Fibroblast of the conjunctiva (primary cell): ENCODE measurements at regions not wholly inside any gene's neighbourhood (a gene's known extent, or its start where the extent isn't known, plus 50 kb on each side); places are given as distances from the start of the nearest gene placed in this dataset.
"Not testable (repeated sequence)": the region's sequence is repeated elsewhere in the genome, so short reads cannot be mapped to it uniquely, and the experiment has no call there.

Experiments used
- DNase-seq: peaks from one replicate; pipeline ENCODE4 v3.0.0-alpha.2; 2010; ENCODE audit warnings: low read depth

- DNase-seq = no peak
Observed at GRCh38 chr18:43719267-43719795, 442.0 kb upstream of the SYT4 start.

DNA sequence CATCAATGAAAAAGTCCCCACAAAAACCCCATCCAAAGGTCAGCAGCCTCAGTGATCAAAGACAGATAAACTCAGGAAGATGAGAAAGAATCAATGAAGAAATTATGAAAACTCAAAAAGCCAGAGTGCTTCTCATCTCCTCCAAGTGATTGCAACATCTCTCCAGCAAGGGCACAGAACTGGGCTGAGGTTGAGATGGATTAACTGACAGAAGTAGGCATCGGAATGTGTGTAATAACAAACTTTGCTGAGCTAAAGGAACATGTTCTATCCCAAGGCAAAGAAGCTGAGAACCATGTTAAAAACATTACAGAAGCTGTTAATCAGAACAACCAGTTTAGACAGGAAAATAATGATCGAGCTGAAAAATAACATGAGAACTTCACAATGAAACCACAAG lies 442.8 kb upstream of the SYT4 start:
- peak; percentile 53 for DNase-seq

DNA sequence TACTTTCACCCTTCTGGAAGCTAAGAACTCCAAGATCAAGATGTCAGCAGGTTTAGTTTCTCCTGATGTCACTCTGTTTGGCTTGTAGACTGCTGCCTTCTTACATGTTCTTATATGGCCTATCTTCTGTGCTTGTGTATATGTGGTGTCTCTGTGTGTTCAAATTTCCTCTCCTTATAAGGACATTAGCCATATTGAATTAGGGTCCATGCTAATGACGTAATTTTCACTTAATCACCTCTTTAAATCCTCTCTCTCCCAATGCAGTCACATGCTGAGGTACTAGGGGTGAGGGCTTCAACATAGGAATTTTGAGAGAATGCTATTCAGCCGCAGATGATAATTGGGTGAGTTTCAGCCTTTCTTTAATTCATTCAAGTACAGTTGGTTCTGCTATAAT lies 458.3 kb upstream of the SYT4 start:
- DNase-seq = no peak

GRCh38 chr18:43744960-43745745 lies 467.9 kb upstream of the SYT4 start:
- no peak for DNase-seq

DNA sequence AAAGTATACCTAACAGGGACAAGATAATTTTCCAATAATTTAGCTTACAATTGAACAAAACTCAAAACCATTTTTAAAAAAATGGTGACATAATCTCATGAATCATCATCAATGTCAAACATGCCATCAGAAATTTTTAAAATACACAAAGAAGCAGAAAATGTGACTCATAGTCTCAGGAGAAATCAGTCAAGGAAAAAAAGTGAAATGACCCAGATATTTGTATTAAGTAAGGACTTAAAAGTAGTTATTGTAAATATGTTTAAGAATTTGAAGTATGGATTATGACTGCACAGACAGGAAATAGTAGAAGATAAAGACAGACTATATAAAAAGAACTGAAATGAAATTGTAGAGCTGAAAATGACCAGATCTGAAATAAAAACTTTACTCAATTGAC lies 473.9 kb upstream of the SYT4 start:
- no peak for DNase-seq

DNA sequence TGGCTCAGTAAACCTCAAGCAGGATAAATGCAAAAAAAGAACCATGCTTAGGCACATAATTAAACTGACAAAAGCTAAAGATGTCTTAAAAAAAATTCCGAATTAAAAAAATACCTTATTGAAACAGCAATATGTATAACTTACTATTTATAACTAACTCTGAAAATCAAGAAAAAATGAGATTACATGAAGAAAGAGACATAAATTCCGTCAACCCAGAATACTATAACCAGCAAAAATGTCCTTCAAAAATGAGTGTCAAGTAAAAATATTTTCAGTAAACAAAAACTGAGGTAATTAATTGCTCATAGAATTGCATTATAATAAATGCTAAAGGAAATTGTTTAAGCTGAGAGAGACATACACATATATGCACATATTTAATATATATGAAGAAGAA lies 474.5 kb upstream of the SYT4 start:
- DNase-seq = no peak

DNA sequence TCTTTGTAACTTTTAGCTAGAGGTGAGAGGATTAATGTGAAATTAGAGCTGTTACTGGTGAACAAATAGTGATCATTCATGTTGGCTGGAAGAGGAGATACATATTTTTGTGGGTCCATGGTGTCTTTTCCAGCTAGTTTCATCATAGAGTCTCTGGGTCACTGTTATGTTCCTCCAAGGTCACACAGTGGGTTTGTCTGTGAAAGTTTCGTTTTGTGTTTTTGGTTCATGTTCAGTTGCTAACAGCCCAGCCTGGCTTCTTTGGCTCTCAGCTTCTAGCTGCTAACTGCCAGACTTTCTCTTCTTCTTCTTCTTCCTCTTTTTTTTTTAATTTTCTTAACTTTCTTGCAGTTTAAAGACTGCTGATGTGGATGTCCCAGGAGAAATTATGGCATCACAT lies 480.0 kb upstream of the SYT4 start:
- no peak for DNase-seq

GRCh38 chr18:43758734-43759133 lies 481.4 kb upstream of the SYT4 start:
- no peak for DNase-seq

DNA sequence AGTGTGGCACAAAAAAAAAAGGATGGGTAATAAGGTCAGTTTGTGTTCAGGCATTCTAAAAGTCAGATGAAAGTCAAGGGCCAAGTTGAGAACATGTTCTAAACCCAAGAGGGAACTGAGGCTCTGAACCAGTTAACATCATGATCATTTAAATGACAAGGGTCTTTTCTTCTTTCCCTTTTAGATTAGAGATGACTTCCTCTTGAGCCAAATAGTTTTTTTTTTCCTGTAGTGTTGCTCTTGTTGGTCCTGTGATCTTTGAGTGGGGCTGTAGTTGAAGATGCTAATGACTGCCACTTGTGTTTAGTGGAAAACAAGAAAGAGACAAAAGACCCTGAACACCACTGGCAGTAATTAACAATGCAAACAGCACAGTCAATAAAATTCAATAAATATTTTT lies 482.7 kb upstream of the SYT4 start:
- DNase-seq = no peak

GRCh38 chr18:43772907-43773306 lies 495.6 kb upstream of the SYT4 start:
- no peak for DNase-seq

DNA sequence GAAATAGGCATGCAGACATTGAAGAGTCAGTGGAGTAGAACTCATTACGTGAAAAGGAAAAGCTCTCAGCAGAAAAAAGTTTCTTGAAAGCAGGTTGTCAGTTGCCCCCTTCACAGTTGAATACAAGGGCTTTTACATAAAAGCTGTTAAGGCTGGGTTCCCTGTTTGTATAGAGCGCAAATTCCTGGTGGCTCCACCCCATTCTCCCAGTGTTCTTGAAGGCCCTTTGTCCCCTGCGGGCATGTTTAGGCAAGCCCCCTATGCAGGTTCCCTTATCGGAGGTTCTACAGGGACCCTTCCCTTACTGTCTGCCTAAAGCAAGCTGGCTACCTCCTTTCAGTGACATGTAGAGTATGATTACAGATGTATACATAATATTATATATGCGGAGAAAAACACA lies 497.2 kb upstream of the SYT4 start:
- DNase-seq = no peak

GRCh38 chr18:43775591-43775990 lies 498.3 kb upstream of the SYT4 start:
- DNase-seq = no peak

GRCh38 chr18:43776997-43777396 lies 499.7 kb upstream of the SYT4 start:
- no peak for DNase-seq

- DNase-seq = no peak
Observed at GRCh38 chr18:43777636-43778304, 500.5 kb upstream of the SYT4 start.

GRCh38 chr18:43780782-43781340 lies 503.6 kb upstream of the SYT4 start:
- peak; percentile 47 for DNase-seq

DNA sequence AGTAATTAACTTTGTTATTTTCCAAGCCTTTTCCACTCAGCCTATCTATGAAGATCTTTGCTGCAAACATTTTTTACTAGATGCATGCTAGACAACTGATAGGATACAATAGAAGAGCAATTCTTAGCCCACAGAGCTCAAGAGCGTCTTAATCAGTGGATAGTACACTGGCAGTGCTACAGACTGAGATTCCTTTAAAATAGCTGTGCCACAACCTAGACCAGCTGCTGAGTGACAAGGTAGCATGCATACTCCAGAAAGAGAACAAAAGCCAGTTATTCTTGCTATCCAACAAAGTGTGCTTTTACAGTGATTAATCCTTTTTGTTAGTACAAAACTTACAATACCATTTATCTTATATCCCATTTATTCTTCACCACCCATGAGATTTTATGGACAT lies 507.9 kb upstream of the SYT4 start:
- no peak for DNase-seq

- DNase-seq = no peak
Observed at GRCh38 chr18:43786893-43787292, 509.6 kb upstream of the SYT4 start.

DNA sequence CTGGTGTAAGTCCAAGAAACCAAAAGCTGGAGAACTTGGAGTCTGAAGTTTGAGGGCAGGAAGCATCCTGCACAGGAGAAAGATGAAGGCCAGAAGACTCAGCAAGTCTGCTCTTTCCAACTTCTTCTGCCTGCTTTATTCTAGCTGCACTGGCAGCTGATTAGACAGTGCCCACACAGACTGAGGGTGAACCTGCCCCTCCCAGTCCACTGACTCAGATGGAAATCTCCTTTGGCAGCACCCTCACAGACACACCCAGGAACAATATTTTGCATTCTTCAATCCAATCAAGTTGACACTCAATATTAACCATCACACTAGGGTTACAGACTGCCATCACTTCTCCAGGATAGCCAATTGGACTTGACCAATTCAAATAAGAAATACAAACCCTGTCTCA lies 510.4 kb upstream of the SYT4 start:
- not testable (repeated sequence) for DNase-seq

DNA sequence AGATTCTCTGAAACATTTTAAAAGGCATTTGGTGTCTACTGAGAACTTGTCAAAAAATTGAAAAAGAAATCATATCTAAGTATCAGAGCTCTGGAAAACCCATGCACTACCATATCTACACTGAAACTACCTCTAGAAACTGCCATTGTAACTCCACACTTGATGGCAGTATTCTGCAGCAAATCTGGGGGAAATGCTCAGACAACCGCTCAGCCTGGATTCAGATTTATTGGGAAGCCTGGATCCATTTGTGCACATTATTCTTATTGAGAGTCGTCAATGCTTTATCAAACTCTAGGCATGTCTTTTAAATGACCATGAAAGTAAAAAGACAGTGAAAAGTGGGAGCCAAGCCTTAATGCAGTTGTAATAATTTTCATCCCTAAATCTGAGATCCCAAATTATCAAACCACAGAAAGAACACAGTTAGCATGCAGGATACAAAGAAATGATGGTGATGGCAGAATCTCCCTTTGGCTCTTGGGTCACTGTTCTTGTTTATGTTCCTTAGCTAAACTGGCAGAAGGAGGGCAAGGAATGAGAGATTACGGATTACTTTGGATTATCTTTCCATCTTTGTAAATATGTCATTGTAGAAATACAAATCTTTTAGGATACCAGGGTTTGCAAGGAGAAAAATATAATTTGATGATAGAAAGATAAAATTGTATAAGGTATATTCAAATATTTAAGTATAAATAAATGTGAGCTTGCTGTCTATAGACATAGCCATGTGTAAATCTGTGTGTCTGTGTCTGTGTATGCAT lies 512.1 kb upstream of the SYT4 start:
- DNase-seq = peak; percentile 45

DNA sequence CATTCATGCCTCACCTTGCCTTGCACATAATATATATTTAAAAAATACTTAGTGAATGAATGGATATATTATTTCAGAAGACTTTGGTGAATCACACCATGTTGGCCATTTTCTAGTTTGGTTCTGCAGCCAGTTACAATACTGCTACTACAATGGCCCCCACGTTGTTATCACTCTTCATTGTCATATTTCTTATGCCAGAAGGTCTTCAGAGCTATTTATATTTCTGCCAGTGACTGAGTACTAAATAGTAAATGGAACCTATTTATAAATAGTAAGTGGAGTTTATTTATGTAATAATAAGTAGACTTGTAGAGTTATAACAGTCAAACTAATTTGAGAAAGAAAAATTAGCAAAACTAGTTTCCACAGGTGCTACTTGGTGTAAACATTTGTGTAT lies 516.6 kb upstream of the SYT4 start:
- DNase-seq = no peak

- no peak for DNase-seq
Observed at GRCh38 chr18:43794363-43794762, 517.1 kb upstream of the SYT4 start.

DNA sequence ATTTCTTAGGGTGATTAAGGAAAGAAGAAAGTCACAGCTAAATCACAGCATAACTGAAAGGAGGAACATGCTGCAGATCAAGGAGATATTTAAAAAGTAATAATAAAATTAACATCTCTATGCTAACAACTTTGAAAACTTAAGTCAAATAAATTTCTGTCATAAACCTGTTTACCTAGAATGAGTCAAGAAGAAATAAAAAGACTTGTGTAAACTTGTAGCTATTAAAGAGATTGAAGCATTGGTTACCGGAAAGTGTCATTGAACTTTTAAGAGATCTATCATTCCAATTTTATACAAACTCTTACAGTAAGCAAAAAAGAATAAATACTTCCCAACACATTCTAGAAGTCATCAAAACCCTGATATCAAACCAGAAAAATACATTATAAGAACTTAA lies 520.1 kb upstream of the SYT4 start:
- DNase-seq = no peak

DNA sequence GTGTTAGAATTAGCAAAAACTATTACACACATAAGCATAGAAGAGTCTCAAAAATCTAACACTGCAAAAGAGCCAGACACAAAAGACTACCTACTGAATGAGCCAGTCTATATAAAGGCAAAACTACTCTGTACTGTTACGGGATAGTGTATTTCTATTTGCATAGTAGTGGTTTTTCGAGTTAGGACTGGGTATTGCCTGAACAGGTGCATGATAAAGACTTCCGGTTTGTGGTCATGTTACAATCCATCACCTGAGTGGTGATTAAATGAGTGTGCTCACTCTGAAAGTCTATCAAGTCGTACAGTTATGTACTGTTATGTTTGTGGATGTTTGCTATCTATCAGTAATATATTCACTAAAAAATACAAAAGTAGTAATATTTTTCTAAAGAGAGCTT lies 523.3 kb upstream of the SYT4 start:
- DNase-seq = no peak
